Mesodermal cell (in vitro differentiated cells): ENCODE measurements at regions not wholly inside any gene's neighbourhood (a gene's known extent, or its start where the extent isn't known, plus 50 kb on each side); places are given as distances from the start of the nearest gene placed in this dataset.
"Not testable (repeated sequence)": the region's sequence is repeated elsewhere in the genome, so short reads cannot be mapped to it uniquely, and the experiment has no call there.

Experiments used
- H3K27ac ChIP-seq: 2 replicates; pipeline ENCODE4 v1.7.0; 2013; ENCODE audit warnings: mild to moderate bottlenecking, low read depth, low read length, moderate library complexity; ENCODE audit not compliant: severe bottlenecking
- H3K36me3 ChIP-seq: 2 replicates; pipeline ENCODE4 v1.7.1; 2013; ENCODE audit warnings: mild to moderate bottlenecking, low read length, moderate library complexity; ENCODE audit not compliant: control insufficient read depth, insufficient read depth
- H3K4me1 ChIP-seq: one replicate; pipeline ENCODE4 v1.7.1; 2013; ENCODE audit warnings: mild to moderate bottlenecking, low read length; ENCODE audit not compliant: insufficient read depth, control insufficient read depth, poor library complexity, severe bottlenecking
- H3K4me3 ChIP-seq: 2 replicates; pipeline ENCODE4 v1.7.0; 2013; ENCODE audit warnings: low read length, control low read depth, mild to moderate bottlenecking; ENCODE audit not compliant: insufficient read depth, poor library complexity, severe bottlenecking; ENCODE audit errors: extremely low read depth
- H3K9me3 ChIP-seq: 2 replicates; pipeline ENCODE4 v1.7.1; 2013; ENCODE audit warnings: mild to moderate bottlenecking, low read length, moderate library complexity; ENCODE audit not compliant: control insufficient read depth
- WGBS, 2 experiments: methylation state at CpG; one replicate each; pipeline ENCODE4 v1.1.5; 2013; ENCODE audit warnings: missing lambda C conversion rate in 2 of 2; ENCODE audit not compliant: insufficient coverage in 2 of 2; 5-methylcytosine and 5-hydroxymethylcytosine counted together

DNA sequence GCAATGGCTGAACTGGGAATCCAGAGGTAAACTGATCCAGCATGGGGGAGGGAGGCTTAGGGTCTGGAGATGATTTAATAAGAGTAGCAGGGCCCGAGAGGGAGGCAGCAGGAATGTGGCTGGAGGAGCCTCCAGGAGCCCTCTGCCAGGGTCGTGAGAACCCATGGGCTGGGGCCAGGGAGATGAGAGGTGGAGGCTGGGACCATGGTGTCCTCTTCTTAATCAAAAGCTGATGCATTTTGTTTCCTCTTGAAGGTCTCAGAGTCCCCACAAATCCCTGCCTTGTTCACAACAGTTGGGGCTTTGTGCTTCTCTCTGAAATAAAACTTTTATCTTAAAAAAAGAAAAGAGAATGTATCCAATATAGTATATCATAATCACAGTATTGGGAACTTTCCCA lies 123.7 kb upstream of the ZNF516 start:
- Histone ChIP-seq H3K4me3 (no peak overlapping the region), H3K36me3 (no peaks in the 10 kb centered on the region), H3K4me1 (peaks cover 28% of the 10 kb centered on the region), H3K9me3 (no peaks in the 10 kb centered on the region), H3K27ac (no peak overlapping the region)
- 40 to 79% methylated on average over 2 of the region's 2 CpGs for WGBS, 2 experiments

DNA sequence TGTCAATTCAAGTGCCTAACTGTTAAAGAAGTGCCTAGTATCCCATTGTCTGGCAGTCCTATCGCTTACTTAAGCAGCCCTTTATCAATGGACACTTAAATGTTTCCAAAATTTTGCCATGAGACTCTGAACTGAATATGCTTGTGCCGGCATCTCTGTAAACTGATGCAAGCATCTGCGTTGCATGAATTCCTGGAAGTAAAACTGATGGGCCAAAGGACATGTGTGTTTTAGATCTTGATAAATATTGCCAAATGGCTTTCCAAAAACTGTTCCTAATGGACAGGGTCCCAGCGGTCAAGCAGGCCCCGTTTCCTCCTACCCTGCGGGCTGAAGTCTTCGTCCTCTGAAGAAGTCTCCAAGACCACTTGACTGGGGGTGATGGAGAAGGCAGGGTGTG lies 121.3 kb upstream of the ZNF516 start:
- no peaks in the 10 kb centered on the region for H3K36me3 ChIP-seq
- H3K27ac ChIP-seq: no peak overlapping the region
- H3K4me3 ChIP-seq: no peak overlapping the region
- no peaks in the 10 kb centered on the region for H3K9me3 ChIP-seq
- H3K4me1 ChIP-seq: peaks cover 20% of the 10 kb centered on the region
- 82 to 87% methylated on average over 5 to 6 of the region's 7 CpGs for WGBS, 2 experiments

DNA sequence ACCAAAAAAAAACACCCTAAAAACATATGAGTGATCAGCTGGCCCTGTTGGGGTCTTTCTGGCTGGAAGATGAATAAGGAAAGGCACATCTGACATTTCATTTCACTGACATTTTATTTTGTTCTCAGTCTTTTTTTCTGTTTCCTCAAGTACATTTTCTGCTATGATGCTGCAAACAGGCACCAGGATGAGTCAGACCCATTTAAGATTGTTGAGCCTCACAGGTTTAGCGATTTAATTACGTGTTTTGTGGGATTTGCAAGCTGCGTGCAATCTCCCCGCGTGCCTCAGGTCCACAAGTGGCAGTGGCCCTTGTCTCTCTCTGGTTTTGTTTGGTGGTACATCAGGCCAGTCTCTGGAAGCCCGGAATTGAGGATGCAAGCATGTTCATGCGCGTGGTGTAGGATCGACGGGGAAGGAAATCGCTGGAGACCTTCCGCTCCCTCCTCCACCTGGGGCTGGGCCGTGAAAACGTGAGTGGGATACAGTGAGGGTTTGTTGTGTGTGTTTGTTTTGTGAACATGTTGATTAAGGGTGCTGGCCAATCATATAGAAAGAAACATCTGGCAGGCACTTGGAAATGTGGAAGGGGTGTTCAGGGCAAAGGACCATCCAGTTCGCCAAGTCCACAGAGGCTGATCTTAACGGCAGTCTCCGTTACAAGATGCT lies 120.2 kb upstream of the ZNF516 start:
- Histone ChIP-seq H3K4me1 (peaks cover 9% of the 10 kb centered on the region), H3K4me3 (no peak overlapping the region), H3K27ac (no peak overlapping the region), H3K9me3 (no peaks in the 10 kb centered on the region), H3K36me3 (no peaks in the 10 kb centered on the region)
- WGBS, 2 experiments: 93 to 96% methylated on average over 13 to 15 of the region's 17 CpGs

DNA sequence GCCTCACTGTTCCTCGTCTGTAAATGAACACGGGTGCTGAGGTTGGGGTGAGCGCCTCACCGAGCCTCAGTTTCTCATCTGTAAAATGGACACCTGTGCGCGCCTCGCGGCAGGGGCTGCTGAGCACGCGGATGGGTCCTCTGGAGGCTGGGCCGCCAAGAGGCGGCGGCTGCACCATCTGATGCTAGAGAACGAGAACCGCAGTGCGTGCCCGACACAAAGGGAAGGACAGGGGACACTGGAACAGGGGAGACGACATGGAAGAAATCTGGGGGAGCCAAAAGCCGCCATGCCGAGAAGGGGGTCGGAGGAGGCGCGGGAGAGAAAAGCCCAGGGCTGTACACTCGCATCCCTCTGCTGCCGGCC lies 118.7 kb upstream of the ZNF516 start:
- Histone ChIP-seq H3K27ac (no peak overlapping the region), H3K4me3 (no peak overlapping the region), H3K9me3 (no peaks in the 10 kb centered on the region), H3K4me1 (no peaks in the 10 kb centered on the region), H3K36me3 (no peaks in the 10 kb centered on the region)
- 96 to 98% methylated on average over 25 of the region's 25 CpGs for WGBS, 2 experiments

DNA sequence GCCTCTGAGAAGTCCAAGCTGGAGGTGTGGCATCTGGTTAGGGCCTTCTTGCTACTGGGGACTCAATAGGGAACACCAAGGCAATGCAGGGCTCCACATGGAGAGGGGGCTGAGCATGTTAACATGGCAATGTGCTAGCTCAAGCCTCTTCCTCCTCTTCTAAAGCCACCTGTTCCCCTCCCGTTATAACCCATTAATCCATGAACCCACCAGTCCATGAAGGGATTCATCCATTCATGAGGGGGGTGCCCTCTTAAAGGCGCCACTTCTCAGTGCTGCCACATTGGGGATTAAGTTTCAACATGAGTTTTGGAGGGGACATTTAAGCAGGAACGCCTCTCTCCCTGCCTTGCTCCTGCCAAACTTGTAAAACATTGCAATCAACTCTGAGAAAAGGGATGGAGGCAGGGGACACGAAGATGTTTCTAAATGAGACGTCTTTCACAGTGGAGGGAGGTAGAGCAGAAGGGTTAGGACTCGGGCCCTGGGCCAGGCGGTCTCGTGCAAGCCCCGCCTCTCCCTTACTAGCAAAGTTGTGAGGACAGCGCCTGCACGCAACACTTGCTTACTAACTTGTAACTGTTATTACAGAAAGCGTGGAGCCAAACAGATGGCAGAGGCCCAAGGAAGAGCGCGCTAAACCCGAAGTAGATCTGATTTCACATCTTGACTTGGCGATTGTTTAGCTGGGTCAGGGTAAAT lies 118.2 kb upstream of the ZNF516 start:
- H3K4me3 ChIP-seq: no peak overlapping the region

DNA sequence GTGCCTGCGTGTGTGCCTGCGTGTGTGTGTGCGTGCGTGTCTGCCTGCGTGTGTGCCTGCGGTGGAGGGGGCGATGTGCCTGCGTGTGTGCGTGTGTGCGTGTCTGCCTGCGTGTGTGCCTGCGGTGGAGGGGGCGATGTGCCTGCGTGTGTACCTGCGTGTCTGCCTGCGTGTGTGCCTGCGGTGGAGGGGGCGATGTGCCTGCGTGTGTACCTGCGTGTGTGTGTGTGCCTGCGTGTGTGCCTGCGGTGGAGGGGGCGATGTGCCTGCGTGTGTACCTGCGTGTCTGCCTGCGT lies 116.7 kb upstream of the ZNF516 start:
- not testable (repeated sequence) for H3K4me3 ChIP-seq, H3K4me1 ChIP-seq, H3K9me3 ChIP-seq, H3K36me3 ChIP-seq, H3K27ac ChIP-seq
- 93 to 95% methylated on average over 24 to 26 of the region's 26 CpGs for WGBS, 2 experiments

More for the DNA sequence above, 118.2 kb upstream of the ZNF516 start:
- Histone ChIP-seq H3K9me3 (no peaks in the 10 kb centered on the region), H3K4me1 (no peaks in the 10 kb centered on the region), H3K27ac (no peak overlapping the region), H3K36me3 (no peaks in the 10 kb centered on the region)
- WGBS, 2 experiments: 95% methylated on average over 15 to 16 of the region's 16 CpGs

DNA sequence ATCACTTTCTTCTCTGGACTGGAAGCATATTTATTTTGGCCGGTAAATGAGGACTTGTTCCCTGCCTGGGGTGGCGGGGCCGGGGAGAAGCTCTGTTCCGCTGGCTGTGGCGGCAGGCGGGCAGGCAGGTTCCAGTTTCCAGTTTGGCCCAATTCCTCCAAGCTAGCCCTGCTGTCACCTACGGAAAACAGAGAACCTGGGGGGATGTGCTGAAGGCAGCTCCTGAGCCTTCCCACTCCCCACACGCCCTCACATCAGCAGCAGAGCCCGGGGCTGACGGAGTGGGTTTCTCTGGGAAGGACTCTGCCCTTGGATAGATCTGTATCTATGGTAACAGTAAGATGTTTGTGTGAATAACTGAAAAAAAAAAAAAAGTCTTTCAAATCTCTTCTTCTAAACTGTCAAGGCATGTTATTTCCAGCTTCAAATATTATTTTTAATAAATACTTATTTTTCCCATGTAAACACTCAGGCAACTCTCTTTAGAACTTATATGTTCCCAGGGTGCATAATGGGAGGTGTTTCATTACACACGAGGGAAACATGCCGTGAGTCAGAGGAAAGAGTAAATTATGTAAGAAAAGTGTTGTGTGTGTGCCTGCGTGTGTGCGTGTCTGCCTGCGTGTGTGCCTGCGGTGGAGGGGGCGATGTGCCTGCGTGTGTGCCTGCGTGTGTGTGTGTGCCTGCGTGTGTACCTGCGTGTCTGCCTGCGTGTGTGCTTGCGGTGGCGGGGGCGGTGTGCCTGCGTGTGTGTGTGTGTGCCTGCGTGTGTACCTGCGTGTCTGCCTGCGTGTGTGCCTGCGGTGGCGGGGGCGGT lies 116.1 kb upstream of the ZNF516 start:
- no peaks in the 10 kb centered on the region for H3K9me3 ChIP-seq
- H3K4me1 ChIP-seq: no peaks in the 10 kb centered on the region
- no peak overlapping the region for H3K4me3 ChIP-seq
- 87 to 94% methylated on average over 24 to 26 of the region's 32 CpGs for WGBS, 2 experiments
- no peak overlapping the region for H3K27ac ChIP-seq
- no peaks in the 10 kb centered on the region for H3K36me3 ChIP-seq

DNA sequence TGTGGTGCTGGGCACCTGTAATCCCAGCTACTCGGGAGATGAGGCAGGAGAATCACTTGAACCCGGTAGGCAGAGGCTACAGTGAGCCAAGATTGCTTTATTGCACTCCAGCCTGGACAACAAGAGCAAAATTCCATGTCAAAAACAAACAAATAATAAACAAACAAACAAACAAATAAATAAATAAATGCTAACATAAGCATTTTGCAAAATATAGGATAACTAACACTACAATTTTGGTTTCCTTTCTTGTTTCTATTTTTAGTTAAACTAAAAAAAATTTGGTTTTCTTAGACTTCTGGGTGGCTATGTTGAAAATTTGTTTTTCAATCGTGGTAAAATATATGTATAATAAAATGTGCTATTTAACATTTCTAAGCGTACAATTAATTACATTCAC lies 115.0 kb upstream of the ZNF516 start:
- no peaks in the 10 kb centered on the region for H3K36me3 ChIP-seq
- no peak overlapping the region for H3K4me3 ChIP-seq
- no peaks in the 10 kb centered on the region for H3K4me1 ChIP-seq
- WGBS, 2 experiments: 85 to 92% methylated on average over 2 of the region's 4 CpGs
- H3K27ac ChIP-seq: no peak overlapping the region
- H3K9me3 ChIP-seq: no peaks in the 10 kb centered on the region

DNA sequence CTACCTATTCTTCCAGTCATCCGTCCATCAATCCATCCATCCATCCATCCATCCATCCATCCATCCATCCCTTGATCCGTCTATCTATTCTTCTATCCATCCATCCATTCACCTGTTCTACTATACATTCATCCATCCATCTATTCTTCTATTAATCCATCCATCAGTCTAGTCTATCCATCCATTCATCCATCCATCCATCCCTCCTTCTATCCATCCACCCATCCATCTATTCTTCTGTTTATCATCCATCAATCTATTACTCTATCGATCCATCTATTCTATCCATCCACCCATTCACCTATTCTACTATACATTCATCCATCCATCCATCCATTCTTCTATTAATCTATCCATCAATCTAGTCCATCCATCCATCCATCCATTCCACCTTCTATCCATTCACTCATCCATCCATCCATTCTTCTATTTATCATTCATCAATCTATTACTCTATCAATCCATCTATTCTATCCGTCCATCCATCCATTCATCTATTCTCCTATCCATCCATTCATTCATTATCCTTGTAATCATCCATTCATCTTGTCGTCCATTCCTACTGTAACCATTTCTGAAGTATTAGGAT lies 110.4 kb upstream of the ZNF516 start:
- no peak overlapping the region for H3K4me3 ChIP-seq
- no peaks in the 10 kb centered on the region for H3K4me1 ChIP-seq
- WGBS, 2 experiments: 82 to 85% methylated on average over 4 to 5 of the region's 5 CpGs
- H3K27ac ChIP-seq: no peak overlapping the region
- H3K9me3 ChIP-seq: no peaks in the 10 kb centered on the region
- H3K36me3 ChIP-seq: no peaks in the 10 kb centered on the region

DNA sequence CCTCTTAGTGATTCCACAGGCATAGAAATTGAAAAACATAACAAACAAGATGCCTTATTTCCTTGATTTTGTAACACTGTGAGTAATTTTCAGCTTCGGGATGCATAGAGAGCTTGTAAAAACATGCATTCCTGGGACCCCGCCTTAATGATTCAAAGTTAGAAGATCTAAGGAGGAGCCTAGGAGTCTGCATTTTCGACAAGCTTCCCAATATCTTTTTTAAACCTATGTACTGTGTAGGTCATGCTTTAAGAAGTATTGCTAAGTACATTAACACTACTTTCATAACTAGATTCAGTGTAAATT lies 109.8 kb upstream of the ZNF516 start:
- Histone ChIP-seq H3K27ac (no peak overlapping the region), H3K4me3 (no peak overlapping the region), H3K4me1 (no peaks in the 10 kb centered on the region), H3K36me3 (no peaks in the 10 kb centered on the region), H3K9me3 (no peaks in the 10 kb centered on the region)
- 95 to 100% methylated on average over 2 of the region's 3 CpGs for WGBS, 2 experiments
